ENCODE measurements at regions not wholly inside any gene's neighbourhood (a gene's known extent, or its start where the extent isn't known, plus 50 kb on each side); places are given as distances from the start of the nearest gene placed in this dataset.

DNA sequence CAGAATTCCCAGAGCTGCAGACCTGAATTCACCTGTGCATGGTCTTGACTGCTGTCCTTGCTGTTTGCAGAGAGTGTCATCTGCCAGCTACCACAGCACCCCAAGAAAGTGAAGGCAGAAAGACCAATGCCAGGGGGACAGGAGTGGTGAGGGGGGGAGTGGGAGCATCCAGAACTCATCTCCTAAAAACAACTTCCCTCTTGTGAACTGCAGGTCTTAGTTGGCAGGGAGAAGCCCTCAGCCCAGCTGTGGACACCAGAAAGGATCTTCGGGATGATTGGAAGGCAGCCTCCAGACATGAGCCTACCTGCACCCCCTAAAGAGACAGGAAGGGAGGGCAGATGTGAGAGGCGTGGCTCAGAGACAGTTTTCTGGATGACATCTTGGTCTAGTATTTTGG, 615.8 kb upstream of the MGMT start:
- Histone ChIP-seq H3K4me1 (replicated peaks in 1 of 2; ENCODE audit: control insufficient read depth in 2 of 2, insufficient read depth in 2 of 2, low read length in 2 of 2) (no peaks in the 10 kb centered on the region), H3K9me1 (ENCODE audit: control insufficient read depth, insufficient read depth, low read length) (no peaks in the 10 kb centered on the region), H4K20me1 (replicated peaks; ENCODE audit: control insufficient read depth, insufficient read depth, low read length) (no peaks in the 10 kb centered on the region), H2AFZ (ENCODE audit: low read depth, low read length) (no peak overlapping the region), H3K36me3 (ENCODE audit: control insufficient read depth, insufficient read depth, low read length) (no peaks in the 10 kb centered on the region), H3K9ac (ENCODE audit: insufficient read depth in 1 of 2, low read depth in 2 of 2, low read length in 2 of 2) (no peak overlapping the region), H3K79me2 (ENCODE audit: control insufficient read depth, insufficient read depth, low read length) (no peaks in the 10 kb centered on the region), H3K9me3 (replicated peaks; ENCODE audit: control insufficient read depth, insufficient read depth, low read depth, low read length) (no peaks in the 10 kb centered on the region), H3K4me2 (ENCODE audit: insufficient read depth, low read length) (no peak overlapping the region), H3K4me3 (no peak overlapping the region), H3K27me3 (ENCODE audit: control insufficient read depth in 2 of 2, insufficient read depth in 2 of 2, low read length in 2 of 2) (peaks cover 0 to 27% of the 10 kb centered on the region in 2 experiments; a peak in 4 of 5 replicates), H3K27ac (ENCODE audit: extremely low read depth, low read depth, low read length) (no peak overlapping the region)
- TF ChIP-seq CBFA2T3 (IDR thresholded peaks at IDR 0.05) (no peak), ZNF778 (CRISPR knock-in tag; IDR thresholded peaks at IDR 0.05) (no peak), ZNF586 (CRISPR knock-in tag; conservative IDR thresholded peaks at IDR 0.05) (no peak), CBFA2T2 (conservative IDR thresholded peaks at IDR 0.05) (no peak)
- TF ChIP-seq, protein P1, sequence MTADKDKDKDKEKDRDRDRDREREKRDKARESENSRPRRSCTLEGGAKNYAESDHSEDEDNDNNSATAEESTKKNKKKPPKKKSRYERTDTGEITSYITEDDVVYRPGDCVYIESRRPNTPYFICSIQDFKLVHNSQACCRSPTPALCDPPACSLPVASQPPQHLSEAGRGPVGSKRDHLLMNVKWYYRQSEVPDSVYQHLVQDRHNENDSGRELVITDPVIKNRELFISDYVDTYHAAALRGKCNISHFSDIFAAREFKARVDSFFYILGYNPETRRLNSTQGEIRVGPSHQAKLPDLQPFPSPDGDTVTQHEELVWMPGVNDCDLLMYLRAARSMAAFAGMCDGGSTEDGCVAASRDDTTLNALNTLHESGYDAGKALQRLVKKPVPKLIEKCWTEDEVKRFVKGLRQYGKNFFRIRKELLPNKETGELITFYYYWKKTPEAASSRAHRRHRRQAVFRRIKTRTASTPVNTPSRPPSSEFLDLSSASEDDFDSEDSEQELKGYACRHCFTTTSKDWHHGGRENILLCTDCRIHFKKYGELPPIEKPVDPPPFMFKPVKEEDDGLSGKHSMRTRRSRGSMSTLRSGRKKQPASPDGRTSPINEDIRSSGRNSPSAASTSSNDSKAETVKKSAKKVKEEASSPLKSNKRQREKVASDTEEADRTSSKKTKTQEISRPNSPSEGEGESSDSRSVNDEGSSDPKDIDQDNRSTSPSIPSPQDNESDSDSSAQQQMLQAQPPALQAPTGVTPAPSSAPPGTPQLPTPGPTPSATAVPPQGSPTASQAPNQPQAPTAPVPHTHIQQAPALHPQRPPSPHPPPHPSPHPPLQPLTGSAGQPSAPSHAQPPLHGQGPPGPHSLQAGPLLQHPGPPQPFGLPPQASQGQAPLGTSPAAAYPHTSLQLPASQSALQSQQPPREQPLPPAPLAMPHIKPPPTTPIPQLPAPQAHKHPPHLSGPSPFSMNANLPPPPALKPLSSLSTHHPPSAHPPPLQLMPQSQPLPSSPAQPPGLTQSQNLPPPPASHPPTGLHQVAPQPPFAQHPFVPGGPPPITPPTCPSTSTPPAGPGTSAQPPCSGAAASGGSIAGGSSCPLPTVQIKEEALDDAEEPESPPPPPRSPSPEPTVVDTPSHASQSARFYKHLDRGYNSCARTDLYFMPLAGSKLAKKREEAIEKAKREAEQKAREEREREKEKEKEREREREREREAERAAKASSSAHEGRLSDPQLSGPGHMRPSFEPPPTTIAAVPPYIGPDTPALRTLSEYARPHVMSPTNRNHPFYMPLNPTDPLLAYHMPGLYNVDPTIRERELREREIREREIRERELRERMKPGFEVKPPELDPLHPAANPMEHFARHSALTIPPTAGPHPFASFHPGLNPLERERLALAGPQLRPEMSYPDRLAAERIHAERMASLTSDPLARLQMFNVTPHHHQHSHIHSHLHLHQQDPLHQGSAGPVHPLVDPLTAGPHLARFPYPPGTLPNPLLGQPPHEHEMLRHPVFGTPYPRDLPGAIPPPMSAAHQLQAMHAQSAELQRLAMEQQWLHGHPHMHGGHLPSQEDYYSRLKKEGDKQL (CRISPR knock-in tag; IDR thresholded peaks at IDR 0.05; ENCODE audit: borderline replicate concordance), result no peak
- ChIA-PET CTCF (ENCODE audit: low intra/inter-chr PET ratio) (no interaction called here), POLR2A (no interaction called here)
- no TSS peak for BruUV-seq (replicated peaks)
- no peak for FAIRE-seq
- no peak for ATAC-seq
- in situ Hi-C loops (cut with MboI) (loop anchor here (25.0 kb wide), 1 partner anchor 589 kb away; no protein-coding TSS in a partner anchor), intact Hi-C loops (cut with micrococcal nuclease) (no loop called here)
- 0% methylated on average over 2 of the region's 2 CpGs for WGBS (ENCODE audit: insufficient coverage, low coverage, missing lambda C conversion rate)
- no peak for DNase-seq (ENCODE audit: extremely low read depth in 1 of 4, low spot score in 3 of 4)

All from K562 (cell line).